Right ventricle myocardium superior (tissue), 1 donor: ENCODE measurements at regions not wholly inside any gene's neighbourhood (a gene's known extent, or its start where the extent isn't known, plus 50 kb on each side); places are given as distances from the start of the nearest gene placed in this dataset.
"Not testable (repeated sequence)": the region's sequence is repeated elsewhere in the genome, so short reads cannot be mapped to it uniquely, and the experiment has no call there.

Source experiments
- ATAC-seq: fragments of 200-7000 bp; cut with Tn5 transposase; one replicate; pipeline ENCODE4 v1.9.1; 2020; ENCODE audit warnings: mild to moderate bottlenecking; ENCODE audit not compliant: poor library complexity
- DNase-seq: peaks from one replicate; pipeline ENCODE4 v3.0.0-alpha.2; 2020
- intact Hi-C: fragments of 100-400 bp; cut with DNase I; formaldehyde crosslinking; loops from one replicate; pipeline ENCODE4 v1.11.2; 2022
- donor health status: DM: no; HTN: yes; CAD: no; lungs with severe emphysema.

- intact Hi-C loops, result no loop called here
- DNase-seq, result no peak
- ATAC-seq, result no peak
Observed at GRCh38 chr6:21924002-21924401, 330.5 kb downstream of the SOX4 start.

GRCh38 chr6:21928827-21929226, 335.3 kb downstream of the SOX4 start:
- intact Hi-C loops, result no loop called here
- DNase-seq, result no peak
- no peak for ATAC-seq

GRCh38 chr6:21931641-21932335, 338.2 kb downstream of the SOX4 start:
- DNase-seq (no peak), ATAC-seq (no peak)
- intact Hi-C loops, result loop anchor here (10.0 kb wide), 1 partner anchor 337 kb away; the partner anchor contains the start of gene SOX4

GRCh38 chr6:21933351-21933750, 339.8 kb downstream of the SOX4 start:
- intact Hi-C loops, result loop anchor here (10.0 kb wide), 1 partner anchor 339 kb away; the partner anchor contains the start of gene SOX4
- ATAC-seq (no peak), DNase-seq (no peak)

- intact Hi-C loops, result loop anchor here (10.0 kb wide), 1 partner anchor 340 kb away; the partner anchor contains the start of gene SOX4
- no peak for ATAC-seq
- no peak for DNase-seq
Observed at GRCh38 chr6:21935142-21935541, 341.6 kb downstream of the SOX4 start.

- ATAC-seq (no peak), DNase-seq (no peak)
- intact Hi-C loops, result loop anchor here (10.0 kb wide), 1 partner anchor 341 kb away; the partner anchor contains the start of gene SOX4
Observed at GRCh38 chr6:21935561-21936028, 342.0 kb downstream of the SOX4 start.

GRCh38 chr6:21937466-21937865, 343.9 kb downstream of the SOX4 start:
- DNase-seq (no peak), ATAC-seq (no peak)
- intact Hi-C loops, result loop anchor here (10.0 kb wide), 1 partner anchor 343 kb away; the partner anchor contains the start of gene SOX4

- DNase-seq, ATAC-seq: not testable (repeated sequence)
- intact Hi-C loops, result loop anchor here (10.0 kb wide), 1 partner anchor 344 kb away; the partner anchor contains the start of gene SOX4
Observed at GRCh38 chr6:21939066-21939465, 345.5 kb downstream of the SOX4 start.

- ATAC-seq (no peak), DNase-seq (no peak)
- intact Hi-C loops, result no loop called here
Observed at GRCh38 chr6:21941926-21942325, 348.4 kb downstream of the SOX4 start.

- intact Hi-C loops, result no loop called here
- DNase-seq (no peak), ATAC-seq (no peak)
Observed at GRCh38 chr6:21942897-21943296, 349.3 kb downstream of the SOX4 start.

GRCh38 chr6:21946298-21946783, 350.5 kb downstream of the PRL start:
- DNase-seq (no peak), ATAC-seq (no peak)
- intact Hi-C loops, result no loop called here

- ATAC-seq, intact Hi-C loops: not testable (repeated sequence)
Observed at GRCh38 chr6:21947227-21947626, 349.6 kb downstream of the PRL start.

GRCh38 chr6:21947731-21948386, 349.0 kb downstream of the PRL start:
- intact Hi-C loops, result no loop called here
- DNase-seq (no peak), ATAC-seq (no peak)

More at GRCh38 chr6:21947227-21947626, 349.6 kb downstream of the PRL start:
- DNase-seq, result not testable (repeated sequence)

GRCh38 chr6:21949211-21949801, 347.5 kb downstream of the PRL start:
- ATAC-seq (no peak), DNase-seq (no peak)
- intact Hi-C loops, result no loop called here

GRCh38 chr6:21952367-21952766, 344.5 kb downstream of the PRL start:
- DNase-seq, result no peak
- intact Hi-C loops, result no loop called here
- ATAC-seq, result no peak

GRCh38 chr6:21953831-21954801, 342.7 kb downstream of the PRL start:
- intact Hi-C loops, result no loop called here
- ATAC-seq, result no peak
- DNase-seq, result no peak

GRCh38 chr6:21955053-21955595, 341.7 kb downstream of the PRL start:
- no peak for DNase-seq
- ATAC-seq, result no peak
- intact Hi-C loops, result no loop called here

- ATAC-seq, result no peak
- intact Hi-C loops, result no loop called here
- DNase-seq, result no peak
Observed at GRCh38 chr6:21955951-21956350, 340.9 kb downstream of the PRL start.
